ENCODE measurements at regions not wholly inside any gene's neighbourhood (a gene's known extent, or its start where the extent isn't known, plus 50 kb on each side); places are given as distances from the start of the nearest gene placed in this dataset.
"Not testable (repeated sequence)": the region's sequence is repeated elsewhere in the genome, so short reads cannot be mapped to it uniquely, and the experiment has no call there.

GRCh38 chr21:20882462-20883407, 115.5 kb upstream of the NCAM2 start:
- DNase-seq, result no peak

- DNase-seq, result no peak
Measured at GRCh38 chr21:20883408-20883800, 114.8 kb upstream of the NCAM2 start.

DNA sequence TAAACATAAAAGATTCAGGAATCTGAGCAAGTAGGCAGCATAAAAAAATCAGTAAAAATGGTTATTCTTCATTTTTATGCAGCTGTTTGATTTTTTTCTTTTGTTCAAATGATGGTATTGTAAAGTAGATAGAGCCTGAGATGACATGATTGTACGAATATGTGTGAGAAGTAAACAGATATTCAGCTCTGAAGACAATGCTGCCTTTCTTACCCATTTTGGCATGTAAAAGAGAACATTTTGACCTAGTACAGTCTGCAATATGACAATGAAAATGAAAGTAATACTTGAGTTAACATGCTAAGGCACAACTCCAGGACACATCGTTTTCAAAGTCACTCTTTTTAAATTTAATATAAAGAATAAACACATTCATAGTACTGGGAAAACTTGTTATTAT, 95.7 kb upstream of the NCAM2 start:
- no peak for DNase-seq

GRCh38 chr21:20902998-20903397, 95.2 kb upstream of the NCAM2 start:
- no peak for DNase-seq

- not testable (repeated sequence) for DNase-seq
Measured at GRCh38 chr21:20927555-20927954, 70.7 kb upstream of the NCAM2 start.

DNA sequence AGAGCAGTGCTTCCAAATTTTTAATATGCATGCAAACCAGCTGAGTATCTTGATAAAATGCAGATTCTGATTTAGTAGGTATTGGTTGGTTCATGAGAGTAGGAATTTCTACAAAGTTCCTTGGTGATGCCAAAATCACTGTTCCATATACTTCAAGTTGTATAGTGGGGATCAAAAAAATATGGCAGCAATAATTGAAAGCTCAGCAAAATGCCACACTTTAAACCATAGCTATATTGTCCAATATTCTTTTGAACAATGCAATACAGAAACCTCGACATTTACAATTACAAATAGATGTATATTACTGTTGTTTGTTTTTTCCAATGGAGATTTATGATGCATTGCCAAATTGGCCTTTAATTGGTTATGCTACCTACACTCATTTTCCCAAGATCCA, 55.7 kb upstream of the NCAM2 start:
- DNase-seq, result no peak

DNA sequence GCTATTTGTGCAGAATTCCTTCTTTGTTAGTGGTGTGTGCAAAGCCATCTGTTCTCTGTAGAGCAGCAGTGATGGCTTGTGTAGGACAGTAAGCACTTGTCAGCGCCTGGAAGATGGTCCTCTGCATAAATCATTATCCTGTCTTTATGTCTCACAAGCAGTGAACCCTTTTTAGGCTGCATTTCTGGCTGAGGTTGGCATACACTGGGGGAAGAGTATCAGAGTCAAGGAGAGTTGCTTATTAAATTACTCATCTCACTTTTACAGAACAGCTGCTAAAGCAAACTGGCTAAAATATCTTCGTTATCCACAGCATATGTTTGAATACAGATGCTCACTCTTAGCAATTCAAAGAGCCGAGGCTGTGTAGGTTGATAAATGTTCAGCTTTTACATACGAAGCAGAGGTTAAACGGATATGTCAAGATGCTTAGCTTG, 54.6 kb upstream of the NCAM2 start:
- no peak for DNase-seq

DNA sequence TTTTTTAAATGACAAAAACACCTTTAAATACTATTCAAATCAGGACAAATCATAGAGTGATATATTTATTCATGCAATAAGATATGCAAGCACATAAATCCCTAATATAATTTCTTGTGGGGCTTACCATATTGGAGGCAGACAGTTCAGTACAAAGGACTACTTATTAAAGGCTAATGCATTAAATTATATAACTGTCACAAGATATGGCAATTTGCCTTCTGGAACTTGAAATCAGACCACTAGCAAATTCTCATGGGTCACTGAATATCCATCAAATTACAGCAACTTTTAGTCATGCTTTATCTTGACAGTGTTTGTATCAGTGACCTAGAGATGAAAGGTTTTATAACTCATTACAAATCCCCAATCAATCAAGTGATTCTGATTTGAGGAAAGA, 54.1 kb upstream of the NCAM2 start:
- no peak for DNase-seq

GRCh38 chr21:20946701-20947100, 51.5 kb upstream of the NCAM2 start:
- no peak for DNase-seq

All from CD4-positive, alpha-beta T cell treated with Interleukin-21 for 1 hour (primary cell).